ENCODE measurements at regions not wholly inside any gene's neighbourhood (a gene's known extent, or its start where the extent isn't known, plus 50 kb on each side); places are given as distances from the start of the nearest gene placed in this dataset.

DNA sequence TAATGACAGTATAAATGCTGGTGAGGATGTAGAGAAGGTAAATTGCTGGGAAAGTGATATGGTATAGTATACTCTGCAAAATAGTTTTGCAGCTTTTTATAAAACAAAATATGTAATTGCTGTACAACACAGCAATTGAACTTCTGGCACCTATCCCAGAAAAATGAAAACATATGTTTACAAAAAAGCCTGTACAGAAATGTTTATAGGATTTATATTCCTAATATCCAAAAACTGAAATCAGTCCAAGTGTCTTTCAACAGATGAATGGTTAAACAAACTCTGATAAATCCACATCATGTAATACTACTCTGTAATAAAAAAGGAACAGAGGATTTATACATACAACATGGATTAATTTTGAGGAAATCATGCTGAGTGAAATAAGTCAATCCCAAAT lies 198.4 kb upstream of the ACTRT1 start:
- TF ChIP-seq, protein P1, sequence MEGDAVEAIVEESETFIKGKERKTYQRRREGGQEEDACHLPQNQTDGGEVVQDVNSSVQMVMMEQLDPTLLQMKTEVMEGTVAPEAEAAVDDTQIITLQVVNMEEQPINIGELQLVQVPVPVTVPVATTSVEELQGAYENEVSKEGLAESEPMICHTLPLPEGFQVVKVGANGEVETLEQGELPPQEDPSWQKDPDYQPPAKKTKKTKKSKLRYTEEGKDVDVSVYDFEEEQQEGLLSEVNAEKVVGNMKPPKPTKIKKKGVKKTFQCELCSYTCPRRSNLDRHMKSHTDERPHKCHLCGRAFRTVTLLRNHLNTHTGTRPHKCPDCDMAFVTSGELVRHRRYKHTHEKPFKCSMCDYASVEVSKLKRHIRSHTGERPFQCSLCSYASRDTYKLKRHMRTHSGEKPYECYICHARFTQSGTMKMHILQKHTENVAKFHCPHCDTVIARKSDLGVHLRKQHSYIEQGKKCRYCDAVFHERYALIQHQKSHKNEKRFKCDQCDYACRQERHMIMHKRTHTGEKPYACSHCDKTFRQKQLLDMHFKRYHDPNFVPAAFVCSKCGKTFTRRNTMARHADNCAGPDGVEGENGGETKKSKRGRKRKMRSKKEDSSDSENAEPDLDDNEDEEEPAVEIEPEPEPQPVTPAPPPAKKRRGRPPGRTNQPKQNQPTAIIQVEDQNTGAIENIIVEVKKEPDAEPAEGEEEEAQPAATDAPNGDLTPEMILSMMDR (IDR thresholded peaks at IDR 0.05; ENCODE audit: control insufficient read depth, insufficient read depth, low read depth, low read length, missing control alignments) = no peak
- no peak for DNase-seq (ENCODE audit: low read depth)
- H3K4me3 ChIP-seq (ENCODE audit: control insufficient read depth, low read depth, low read length) = no peak overlapping the region

DNA sequence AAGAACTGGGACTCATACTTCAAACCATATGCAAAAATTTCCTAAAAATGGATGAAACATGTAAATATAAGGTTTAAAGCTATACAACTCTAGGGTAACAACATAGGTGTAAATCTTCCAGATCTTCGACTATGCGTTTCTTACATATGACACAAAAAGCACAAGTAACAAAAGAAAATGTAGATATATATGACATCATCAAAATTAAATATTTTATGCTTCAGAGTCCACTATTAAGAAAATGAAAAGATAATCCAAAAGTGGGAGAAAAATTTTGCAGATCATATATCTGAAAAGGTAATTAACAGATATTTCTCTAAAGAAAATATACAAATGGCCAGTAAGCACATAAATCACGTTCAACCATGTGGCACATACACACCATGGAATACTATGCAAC lies 164.2 kb upstream of the ACTRT1 start:
- no peak for DNase-seq (ENCODE audit: low read depth)
- TF ChIP-seq, protein P1 (IDR thresholded peaks at IDR 0.05; ENCODE audit: control insufficient read depth, insufficient read depth, low read depth, low read length, missing control alignments) = no peak
- no peak overlapping the region for H3K4me3 ChIP-seq (ENCODE audit: control insufficient read depth, low read depth, low read length)

DNA sequence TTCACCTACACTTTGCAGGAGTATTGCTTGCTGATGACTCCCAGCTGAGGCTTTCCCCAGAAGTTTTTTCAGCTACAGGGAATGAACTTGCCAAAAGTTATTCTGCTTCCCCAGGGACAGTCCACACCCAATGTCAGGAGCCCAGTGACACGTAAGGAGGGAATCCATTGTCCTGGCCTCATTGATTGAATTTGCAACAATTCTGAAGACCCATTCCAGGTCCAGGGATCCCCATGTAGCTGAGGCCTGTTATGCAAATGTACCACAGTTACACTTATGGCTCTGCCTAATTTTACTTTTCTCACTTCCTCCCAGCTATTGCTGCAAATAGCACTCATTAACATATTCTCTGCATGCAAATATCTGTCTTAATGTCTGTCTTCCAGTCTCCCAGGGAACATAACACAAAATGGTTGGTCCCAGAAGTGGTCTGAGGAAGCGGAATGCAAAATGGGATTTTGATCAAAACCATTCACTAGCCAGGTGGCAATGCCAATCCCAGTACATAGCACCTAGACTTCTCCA lies 113.7 kb upstream of the ACTRT1 start:
- no peak for DNase-seq (ENCODE audit: low read depth)
- TF ChIP-seq, protein P1 (IDR thresholded peaks at IDR 0.05; ENCODE audit: control insufficient read depth, insufficient read depth, low read depth, low read length, missing control alignments) = no peak
- H3K4me3 ChIP-seq (ENCODE audit: control insufficient read depth, low read depth, low read length) = no peak overlapping the region

DNA sequence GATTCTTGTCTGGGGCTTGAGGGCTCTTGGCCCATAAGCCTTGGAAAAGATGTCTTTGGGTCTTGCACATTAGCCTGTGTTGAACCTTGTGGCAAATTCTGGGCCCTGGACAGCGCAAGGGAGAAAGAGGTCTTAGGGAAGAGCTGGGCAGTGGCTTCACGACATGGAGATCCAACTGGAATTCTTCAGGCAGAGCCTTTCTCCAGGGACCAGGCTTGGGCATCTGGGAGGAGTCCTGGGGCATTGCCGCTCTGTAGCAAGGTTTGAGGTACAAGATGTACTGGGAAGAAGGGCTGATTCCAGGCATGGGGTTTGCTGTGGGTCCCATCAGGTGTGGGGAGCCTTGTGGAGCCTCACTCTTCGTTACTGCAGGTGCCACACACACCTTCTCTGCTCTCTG lies 104.0 kb upstream of the ACTRT1 start:
- no peak overlapping the region for H3K4me3 ChIP-seq (ENCODE audit: control insufficient read depth, low read depth, low read length)
- TF ChIP-seq, protein P1 (IDR thresholded peaks at IDR 0.05; ENCODE audit: control insufficient read depth, insufficient read depth, low read depth, low read length, missing control alignments) = no peak
- no peak for DNase-seq (ENCODE audit: low read depth)

DNA sequence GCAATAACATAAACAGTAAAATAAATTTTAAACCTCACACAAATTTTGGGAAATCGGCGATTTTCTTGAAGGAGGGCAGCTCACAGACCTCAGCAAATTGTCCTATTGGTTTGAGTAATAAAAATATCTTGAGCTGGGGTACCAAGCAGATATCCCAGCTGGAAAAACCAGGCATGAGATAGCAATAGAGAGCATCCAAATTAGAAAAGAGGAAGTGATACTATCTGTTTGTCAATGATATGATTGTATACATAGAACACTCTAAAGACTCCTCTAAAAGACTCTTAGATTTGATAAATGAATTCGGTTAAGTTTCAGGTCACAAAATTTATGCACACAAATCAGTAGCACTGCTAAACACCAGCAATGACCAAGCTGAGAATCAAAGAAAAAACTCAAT lies 90.5 kb upstream of the ACTRT1 start:
- no peak overlapping the region for H3K4me3 ChIP-seq (ENCODE audit: control insufficient read depth, low read depth, low read length)
- TF ChIP-seq, protein P1 (IDR thresholded peaks at IDR 0.05; ENCODE audit: control insufficient read depth, insufficient read depth, low read depth, low read length, missing control alignments) = no peak
- no peak for DNase-seq (ENCODE audit: low read depth)

DNA sequence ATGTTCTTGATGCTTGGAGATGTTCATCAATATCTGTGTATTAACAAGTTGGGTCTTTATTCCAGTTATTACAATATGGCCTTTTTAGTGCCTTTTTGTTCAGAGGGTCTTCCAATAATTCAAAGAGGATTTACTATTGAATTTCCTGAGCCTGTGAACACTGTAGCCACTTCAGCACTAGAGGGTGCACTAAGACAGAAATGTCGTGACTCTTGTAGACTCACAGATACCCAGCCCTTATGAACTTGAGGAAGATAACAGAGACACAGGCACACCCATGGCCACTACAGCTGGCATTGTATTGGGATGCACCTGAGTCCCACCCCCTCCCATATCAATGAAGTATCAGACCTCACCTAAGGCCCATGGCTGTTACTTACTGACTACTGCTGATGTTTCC lies 54.4 kb upstream of the ACTRT1 start:
- no peak for DNase-seq (ENCODE audit: low read depth)
- TF ChIP-seq, protein P1 (IDR thresholded peaks at IDR 0.05; ENCODE audit: control insufficient read depth, insufficient read depth, low read depth, low read length, missing control alignments) = no peak
- no peak overlapping the region for H3K4me3 ChIP-seq (ENCODE audit: control insufficient read depth, low read depth, low read length)

DNA sequence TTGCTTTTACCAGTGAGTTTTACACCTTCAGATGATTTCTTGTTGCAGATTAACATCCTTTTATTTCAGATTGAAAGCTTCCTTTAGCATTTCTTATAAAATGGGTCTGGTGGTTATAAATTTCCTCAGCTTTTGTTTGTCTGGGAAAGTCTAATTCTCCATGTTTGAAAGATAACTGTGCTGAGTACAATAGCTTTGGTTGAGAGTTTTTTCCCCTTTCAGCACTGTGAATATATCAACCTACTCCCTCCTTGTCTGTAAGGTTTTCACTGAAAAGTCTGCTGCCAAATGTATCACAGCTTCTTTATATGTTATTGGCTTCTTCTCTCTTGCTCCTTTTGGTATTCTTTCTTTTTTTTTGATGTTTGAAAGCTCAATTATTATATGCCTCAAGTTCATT lies 53.5 kb upstream of the ACTRT1 start:
- TF ChIP-seq, protein P1 (IDR thresholded peaks at IDR 0.05; ENCODE audit: control insufficient read depth, insufficient read depth, low read depth, low read length, missing control alignments) = no peak
- H3K4me3 ChIP-seq (ENCODE audit: control insufficient read depth, low read depth, low read length) = no peak overlapping the region
- DNase-seq (ENCODE audit: low read depth) = no peak

Data from AG09309 (cell line).